ENCODE measurements at regions not wholly inside any gene's neighbourhood (a gene's known extent, or its start where the extent isn't known, plus 50 kb on each side); places are given as distances from the start of the nearest gene placed in this dataset.

- TF ChIP-seq CTCF (IDR thresholded peaks at IDR 0.05; ENCODE audit: low read depth, low read length, poor library complexity, severe bottlenecking) (no peak), EZH2phosphoT487 (IDR thresholded peaks at IDR 0.05; ENCODE audit: borderline replicate concordance, low read length) (no peak)
These were observed 437.4 kb downstream of the JRKL start for GRCh38 chr11:96827164-96827563.
